Erythroblast (primary cell): ENCODE measurements at regions not wholly inside any gene's neighbourhood (a gene's known extent, or its start where the extent isn't known, plus 50 kb on each side); places are given as distances from the start of the nearest gene placed in this dataset.

Experiments
- GATA1 ChIP-seq: IDR thresholded peaks from 2 replicates; pipeline ENCODE4 v1.6.1; 2011; ENCODE audit warnings: low read depth, mild to moderate bottlenecking, control low read depth, low read length, moderate library complexity
- POLR2A ChIP-seq: IDR thresholded peaks from 2 replicates; pipeline ENCODE4 v1.6.1; 2011; ENCODE audit warnings: mild to moderate bottlenecking, low read length

DNA sequence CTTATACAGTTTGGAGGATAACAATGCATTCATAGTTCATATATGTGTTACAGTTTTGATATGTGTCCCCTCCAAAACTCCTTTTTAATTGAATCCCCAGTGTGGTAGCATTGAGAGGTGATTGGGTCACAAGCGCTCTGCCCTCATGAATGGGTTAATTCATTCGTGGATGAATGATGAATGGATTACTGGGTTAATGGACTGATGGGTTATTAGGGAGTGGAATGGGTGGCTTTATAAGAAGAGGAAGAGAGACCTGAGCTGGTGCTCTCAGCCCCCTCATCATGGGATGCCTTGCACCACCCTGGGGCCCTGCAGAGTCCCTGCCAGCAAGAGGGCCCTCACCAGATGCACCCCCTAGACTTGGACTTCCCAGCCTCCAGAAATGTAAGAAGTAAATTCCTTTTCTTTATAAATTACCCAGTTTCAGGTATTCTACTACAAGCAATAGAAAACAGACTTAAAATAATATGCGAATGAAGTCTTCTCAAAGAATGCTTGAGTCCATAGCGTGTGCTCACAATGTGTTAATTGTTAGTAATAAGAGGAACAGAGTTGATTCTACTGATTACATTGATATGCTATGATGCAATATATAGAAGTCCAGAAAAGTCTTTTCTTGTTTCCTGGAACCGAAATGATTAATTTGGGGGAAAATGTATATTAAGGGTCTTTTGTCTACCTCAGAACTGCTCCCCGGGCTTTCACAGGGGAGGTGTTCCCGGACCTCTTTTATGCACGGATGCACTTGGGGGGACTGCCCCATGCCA, 190.2 kb downstream of the ERCC6L2 start:
- no peak for TF ChIP-seq POLR2A
- no peak for TF ChIP-seq GATA1
